GM21825 (cell line): ENCODE measurements at regions not wholly inside any gene's neighbourhood (a gene's known extent, or its start where the extent isn't known, plus 50 kb on each side); places are given as distances from the start of the nearest gene placed in this dataset.
"Not testable (repeated sequence)": the region's sequence is repeated elsewhere in the genome, so short reads cannot be mapped to it uniquely, and the experiment has no call there.

Experiments used
- ATAC-seq: cut with Tn5 transposase; IDR thresholded peaks from one replicate; pipeline ENCODE4 v1.9.1; 2021; ENCODE audit warnings: mild to moderate bottlenecking, moderate library complexity; ENCODE audit not compliant: unreplicated experiment

DNA sequence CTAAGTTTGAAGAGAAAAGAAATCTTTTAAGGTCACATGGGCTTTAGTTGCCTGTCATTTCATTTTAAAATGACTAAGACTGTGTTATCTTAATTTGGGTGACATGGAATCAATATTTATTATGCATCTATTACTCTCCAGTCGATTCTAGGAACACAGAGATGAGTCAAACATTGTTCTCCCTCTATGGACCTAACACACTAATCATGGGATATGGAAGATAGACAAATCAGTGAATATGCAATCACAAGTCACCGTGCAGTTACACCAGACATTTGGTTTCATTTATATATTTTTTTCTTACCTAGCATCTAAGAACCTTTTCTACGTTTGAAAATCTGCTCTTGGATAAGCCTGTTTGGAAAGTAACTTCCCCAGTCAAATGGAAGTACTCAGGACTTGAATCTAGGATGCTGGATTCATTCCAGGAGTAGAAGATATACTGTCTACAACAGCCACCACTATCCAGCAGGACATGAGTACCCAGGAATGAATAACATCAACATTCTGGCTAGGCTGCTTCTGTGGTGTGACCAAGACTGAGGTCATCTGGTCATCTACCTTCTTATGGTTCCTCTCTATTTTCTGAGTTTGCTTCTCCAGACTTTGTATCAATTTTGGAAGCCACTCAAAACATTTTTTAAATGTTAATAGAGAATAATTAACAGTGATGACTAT is 902.9 kb upstream of the LRRN3 start:
- ATAC-seq = no peak

DNA sequence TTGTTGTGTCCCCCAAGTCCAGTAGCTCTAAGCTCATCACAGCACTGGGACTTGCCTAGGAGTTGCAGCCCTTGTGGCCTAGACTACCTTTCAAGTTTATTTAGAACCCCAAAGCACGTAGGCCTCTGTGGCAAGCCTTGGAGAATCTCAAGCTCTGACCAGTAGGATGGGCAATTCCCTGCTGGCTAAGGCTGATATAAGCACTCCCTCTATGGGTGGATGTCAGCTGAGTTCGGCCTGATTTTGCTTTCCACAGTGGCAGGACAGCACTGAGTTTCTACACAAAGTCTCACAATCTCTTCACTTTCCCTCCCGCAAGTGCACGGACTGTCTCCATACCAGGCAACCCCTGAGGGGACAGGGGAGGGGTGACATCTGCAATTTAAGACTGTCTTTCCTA is 886.4 kb upstream of the LRRN3 start:
- no peak for ATAC-seq

DNA sequence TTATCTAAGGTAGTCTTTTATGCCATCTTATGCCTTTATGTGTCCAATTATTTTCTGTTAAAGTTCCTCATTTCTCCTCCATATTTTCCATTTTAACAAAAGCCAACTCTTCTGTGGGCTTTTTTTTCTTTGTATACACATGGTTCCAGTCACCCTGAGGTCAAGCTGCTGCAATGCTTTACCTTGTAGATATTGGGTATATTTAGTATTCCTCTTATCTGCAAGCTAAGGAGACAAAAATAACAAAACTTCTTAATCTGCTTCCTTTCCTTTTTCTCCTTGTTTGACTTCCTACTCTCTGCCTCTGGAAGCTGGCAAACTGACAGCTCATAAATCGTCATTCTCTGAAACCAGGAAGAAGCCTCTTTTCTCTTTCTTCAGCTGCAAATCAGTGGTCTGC is 885.0 kb upstream of the LRRN3 start:
- no peak for ATAC-seq

DNA sequence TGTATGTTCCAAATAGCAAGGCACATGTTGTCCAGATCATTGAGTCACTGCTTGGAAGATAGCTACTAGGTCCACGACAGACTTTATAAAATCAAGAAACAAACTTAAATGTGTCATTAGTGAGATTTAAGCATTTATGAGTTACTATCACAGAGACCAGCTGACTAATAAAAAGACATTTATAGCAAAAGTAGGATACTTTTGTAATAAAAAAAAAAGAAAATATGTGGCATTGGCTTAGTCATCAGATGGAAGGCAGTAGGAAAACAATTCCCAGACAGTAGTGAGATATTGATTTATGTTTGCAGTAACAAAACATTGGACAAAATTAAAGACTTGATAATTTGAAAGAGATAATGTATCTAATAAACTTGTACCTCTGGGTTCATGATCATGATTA is 881.0 kb upstream of the LRRN3 start:
- no peak for ATAC-seq

DNA sequence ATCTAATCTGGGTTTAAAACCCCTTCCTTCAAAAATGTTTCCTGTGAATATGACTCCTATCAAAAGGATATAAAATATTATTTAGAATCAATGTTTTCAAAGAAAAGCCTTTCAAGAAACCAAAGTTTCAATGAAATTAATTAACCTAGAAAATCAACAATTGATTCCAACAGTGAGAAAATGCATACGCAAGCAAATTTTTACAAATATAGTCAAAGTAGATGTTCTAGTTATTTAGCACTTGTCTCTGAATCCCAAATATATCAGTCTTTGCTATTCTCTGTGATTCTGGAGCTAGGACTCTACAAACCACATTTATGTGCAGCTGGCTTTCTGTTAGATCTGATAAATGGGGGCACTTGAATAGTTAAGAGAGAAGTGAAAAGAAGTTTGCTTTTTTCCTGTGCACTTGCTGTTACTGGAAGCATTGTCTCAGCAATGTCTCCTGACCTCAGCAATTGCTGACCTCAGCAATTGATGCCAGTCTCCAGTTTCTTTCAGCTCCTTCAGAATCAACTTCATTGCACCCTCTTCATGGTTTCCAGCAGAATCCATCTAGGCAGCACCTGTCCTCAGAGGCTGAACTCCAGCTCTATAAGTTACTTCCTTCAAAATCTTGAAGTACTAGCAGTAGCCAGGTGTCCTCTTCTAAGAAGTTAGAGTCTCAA is 879.9 kb upstream of the LRRN3 start:
- no peak for ATAC-seq

DNA sequence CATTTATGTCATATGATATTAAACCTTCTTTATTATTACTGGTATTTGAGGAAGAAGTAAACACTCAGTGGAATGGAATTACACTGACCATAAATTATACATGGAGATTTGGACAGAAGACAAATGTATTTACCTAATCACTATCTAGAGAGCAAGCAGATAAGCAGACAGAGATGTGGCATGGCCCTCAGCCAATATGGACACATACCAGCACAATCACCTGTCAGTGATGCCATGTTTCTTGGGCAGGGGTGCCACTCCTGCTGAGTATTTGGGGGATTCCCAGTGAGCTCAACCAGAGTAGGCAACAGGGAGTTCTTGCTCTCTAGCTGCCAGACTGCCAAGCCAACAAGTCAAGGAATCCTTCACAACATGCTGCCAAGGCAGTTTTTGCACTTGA is 866.3 kb upstream of the LRRN3 start:
- ATAC-seq = no peak

DNA sequence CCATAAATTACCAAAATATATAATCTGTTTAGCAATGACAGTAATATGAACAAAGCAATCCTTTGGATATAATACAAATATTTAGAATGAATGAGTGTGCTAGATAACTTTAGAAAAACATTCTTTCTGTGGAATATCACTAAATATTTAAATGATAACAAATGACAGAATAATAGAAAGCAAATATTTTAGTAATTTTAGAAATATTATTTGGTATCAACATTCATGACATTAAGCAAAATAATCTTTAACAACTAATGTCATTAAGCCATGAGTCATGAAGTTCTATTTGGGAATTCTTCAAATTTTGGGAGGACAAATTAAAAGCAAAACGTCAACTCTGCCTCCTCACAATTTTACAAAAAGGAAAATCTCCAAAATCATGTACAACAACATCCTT is 844.8 kb upstream of the LRRN3 start:
- no peak for ATAC-seq

DNA sequence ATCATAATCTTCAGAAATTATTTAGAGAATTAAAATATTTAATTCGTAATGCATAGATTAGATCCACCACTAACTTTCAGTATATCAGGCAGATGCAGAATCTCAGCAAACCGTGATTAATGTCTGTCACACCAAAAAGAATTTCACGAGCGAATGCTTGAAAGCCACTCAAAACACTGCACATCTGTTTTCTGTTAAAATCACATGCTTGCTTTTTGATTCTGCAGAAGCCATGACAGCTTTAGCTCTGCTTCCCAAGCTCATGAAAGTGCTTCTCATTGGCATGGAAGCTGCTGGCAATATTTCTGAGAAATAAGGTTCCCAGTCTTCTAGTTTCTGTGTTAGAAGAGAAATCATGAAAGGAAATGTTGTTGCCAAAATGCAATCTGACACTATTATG is 837.8 kb upstream of the LRRN3 start:
- no peak for ATAC-seq

DNA sequence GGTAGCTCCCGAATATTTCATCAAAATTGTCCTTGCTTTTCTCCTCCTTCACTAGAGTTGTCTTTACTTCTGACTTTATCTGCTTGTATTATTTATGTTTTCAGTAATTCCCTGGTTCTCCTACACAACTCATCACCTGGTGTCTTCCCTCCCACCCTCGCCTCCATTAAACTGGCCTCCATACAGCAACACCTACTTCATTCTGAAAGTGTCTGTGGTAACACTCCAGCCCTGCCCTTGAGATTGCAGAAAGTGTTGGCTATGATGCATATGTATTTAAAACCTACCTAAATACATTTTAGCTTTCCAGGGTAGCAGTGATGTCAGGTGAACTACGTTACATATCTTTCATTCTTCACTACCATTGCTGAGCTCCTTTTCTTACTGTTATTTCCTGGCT is 833.3 kb upstream of the LRRN3 start:
- no peak for ATAC-seq

DNA sequence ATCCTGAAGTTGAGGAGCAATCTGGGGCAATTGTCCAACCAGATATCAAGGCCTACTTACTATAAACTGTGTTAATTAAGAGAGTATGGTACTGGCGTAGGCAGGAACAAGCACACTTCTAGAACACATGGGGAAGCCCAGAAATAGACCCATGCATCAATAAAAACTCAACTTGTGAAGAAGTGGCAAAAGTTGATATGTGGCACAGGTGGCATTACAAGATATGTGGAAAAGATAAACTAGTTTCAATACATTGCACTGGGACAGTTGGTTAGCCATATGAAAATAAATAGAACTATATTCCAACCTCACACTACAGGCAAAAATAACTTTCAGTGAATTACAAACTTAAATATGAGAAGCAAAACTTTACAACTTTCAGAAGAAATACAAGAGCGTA is 828.7 kb upstream of the LRRN3 start:
- no peak for ATAC-seq

DNA sequence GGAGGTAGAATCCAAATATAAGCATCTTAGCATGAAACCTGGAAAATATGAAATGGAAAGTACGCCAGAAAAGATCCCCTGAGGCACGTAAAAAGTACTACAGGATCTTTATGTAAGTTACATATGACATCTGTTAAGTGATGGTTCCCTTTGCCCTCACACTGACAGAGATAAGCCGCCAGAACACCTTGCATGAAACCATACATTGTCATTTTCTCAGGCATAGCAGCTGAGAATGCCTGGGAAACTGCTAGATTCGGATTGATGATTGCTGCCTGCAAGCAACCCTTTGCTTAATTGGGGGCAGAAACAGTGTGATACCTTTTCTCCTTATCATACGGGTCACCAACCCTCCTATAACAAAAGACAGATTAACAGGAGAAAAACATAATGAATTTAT is 826.6 kb upstream of the LRRN3 start:
- ATAC-seq = no peak

DNA sequence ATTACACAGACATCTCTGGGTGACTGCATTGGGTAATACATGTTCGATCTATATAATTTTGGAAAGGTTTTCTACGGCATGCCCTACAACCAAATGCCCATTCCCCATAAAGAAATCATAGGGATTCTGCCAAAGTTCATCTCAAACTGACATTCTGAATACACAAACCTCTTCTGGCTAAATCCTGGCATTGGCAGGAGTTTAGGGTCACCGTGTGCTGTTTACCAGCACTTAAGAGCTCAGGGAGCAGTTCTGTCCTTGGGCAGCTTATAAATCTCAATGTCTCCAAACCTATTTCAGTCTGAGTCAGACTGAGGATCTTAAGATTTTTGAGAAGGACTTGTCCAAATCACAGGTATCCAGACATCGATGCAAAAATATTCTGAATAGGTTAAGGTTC is 809.6 kb upstream of the LRRN3 start:
- ATAC-seq = no peak

DNA sequence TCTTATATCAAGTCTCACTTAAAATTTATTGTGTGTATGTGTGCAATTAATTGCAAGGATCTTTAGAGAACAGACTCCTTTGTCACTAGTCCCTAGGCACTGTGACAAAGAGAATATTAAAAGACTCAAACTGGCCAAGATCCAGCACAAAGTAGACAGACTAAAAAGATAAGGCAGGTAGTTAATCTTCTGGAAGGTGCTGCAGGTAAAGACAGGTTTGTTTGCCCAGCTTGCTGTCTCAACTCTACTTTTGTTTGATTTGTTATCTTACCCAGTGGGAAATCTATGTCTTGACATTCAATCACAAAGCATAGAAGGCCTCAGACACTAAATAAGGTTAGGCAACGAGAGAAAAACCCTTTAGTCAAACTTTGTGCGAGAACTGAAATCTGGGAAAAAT is 807.9 kb upstream of the LRRN3 start:
- ATAC-seq = no peak

DNA sequence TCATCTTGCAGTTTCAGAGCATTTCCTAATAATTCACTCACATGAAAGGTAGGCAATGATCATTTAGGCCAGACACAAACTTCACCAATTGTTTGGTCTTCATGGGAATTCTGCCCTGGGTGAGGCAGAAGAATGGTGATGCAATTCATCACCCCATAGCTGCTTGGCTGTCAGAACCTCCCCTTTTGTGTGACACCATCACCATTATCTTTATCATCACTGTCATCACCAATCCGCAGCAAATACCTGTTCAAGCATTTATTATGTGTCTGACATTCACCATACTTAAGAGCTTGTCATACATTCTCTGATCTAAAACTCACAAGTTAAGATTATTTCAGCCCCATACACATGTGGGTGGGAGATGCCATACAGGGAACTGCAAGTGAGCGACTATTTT is 799.5 kb upstream of the LRRN3 start:
- no peak for ATAC-seq

DNA sequence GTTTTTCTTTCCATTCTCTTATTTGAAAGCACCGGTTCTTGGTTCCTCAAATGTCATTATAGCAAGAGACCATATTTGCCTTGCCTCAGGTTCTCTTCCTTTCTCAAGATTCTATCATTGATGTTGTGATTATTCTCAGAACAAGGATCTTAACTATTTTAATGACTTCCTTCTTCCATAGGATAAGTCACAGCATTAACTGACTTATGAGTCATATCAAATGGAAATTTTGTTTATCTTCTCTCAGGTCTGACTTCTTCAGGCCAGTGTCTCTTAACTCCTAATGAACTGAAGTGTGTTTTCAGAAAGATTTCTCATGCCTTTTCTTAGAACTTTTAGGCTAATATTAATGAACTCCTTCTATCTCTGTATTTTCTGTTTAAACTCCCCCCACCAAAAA is 794.6 kb upstream of the LRRN3 start:
- ATAC-seq = no peak

DNA sequence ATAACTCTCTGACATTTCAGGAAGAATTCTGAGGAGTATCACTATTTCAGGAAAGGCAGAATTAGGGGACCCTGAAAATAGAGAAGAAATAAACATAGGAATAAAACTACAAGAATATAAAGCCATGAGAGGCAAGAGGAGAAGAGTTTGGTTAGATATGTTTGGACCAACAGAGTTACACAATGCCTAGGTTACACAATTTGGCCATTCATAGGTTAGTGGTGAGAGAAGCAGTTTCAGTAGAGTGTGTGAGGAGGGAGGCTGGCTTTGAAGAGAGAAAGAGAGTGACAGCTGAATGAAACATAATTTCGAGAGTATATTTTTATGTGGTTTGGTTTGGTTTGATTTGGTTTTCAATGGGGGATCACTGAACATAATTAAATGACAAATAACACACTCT is 783.2 kb upstream of the LRRN3 start:
- no peak for ATAC-seq

DNA sequence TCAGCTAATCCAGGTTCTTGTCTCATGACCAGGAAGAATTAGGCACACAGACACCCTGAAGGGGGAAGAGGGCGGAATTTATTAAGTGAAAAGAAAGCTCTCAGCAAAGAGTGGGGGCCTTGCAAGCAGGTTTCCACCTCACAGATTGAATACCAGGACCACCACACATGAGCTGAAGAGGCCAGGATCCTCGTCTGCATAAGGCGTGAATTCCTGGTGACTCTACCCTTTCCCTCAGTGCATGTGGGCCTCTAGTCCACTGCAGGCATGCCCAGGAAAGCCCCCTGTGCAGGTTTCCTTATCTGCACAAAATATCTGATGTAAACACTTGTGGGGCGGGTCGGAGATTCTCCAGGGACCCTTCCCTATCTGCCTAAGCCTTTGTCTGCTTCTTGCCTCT is 782.1 kb upstream of the LRRN3 start:
- ATAC-seq = no peak

DNA sequence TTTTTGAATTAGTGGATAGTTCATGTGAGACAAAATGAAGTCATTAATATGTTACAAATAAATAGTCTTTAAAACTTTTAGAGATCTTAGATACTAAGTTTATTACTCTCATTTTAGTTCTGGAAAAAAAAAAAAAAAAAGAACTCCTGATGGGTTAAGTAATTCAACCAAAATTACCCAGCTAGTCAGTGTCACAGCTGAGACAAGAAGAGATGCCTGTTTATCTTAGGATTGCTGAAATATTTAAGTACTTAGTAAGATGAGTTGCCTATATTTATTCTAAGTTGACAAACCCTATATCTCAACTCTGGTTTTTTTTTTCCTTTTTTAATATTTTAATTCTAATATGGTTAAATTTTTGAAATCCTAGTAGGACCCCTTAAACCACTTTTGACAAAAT is 781.0 kb upstream of the LRRN3 start:
- no peak for ATAC-seq

DNA sequence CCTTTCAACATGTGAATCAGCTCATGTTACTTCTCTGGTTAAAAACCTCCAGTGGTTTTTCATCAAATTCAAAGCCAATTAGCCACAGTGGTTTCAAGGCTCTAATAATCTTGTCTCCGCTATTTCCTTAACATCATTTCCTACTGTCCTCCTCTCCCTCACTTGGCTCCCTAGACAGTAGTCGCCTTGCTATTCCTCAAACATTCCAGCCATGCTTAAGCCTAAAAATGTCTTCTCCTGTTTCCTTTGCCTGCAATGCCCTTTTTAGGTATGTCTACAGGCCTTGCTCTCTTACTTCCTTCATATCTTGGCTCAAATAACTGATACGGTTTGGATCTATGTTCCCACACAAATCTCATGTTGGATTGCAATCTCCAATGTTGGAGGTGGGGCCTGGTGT is 779.4 kb upstream of the LRRN3 start:
- no peak for ATAC-seq

DNA sequence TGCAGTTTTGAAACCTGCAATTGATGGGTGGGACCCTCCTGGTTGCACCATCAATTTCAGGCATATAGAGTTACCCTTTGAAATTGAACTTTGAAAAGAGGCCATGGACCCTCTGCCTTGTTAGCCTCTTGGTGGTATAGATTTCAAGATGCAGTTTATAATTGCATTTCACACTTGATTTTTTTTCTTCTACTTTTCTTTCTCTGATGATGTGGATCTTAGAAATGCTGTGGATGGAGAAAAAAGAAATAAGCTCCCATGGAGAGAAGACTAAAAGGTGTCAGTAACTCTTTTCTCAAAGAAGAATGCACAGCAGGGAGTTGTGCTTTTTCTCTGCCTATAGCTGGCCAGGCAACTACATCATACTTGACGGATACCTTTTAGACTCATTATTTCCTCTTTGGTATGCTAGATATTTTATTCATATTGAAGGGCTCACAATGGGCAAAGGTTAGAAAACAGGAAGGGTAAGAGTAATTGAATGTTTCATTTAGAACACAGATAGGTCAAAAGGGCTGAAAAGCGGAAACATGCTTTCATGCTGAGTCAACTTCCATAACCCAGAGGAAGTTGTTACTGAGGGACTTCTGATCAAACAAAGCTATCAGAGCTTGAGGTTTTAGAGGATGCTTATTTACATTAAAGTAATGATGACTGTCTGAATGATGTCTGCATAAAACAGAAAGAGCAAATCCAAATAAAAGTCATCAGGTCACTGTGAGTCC is 773.2 kb upstream of the LRRN3 start:
- ATAC-seq = no peak

DNA sequence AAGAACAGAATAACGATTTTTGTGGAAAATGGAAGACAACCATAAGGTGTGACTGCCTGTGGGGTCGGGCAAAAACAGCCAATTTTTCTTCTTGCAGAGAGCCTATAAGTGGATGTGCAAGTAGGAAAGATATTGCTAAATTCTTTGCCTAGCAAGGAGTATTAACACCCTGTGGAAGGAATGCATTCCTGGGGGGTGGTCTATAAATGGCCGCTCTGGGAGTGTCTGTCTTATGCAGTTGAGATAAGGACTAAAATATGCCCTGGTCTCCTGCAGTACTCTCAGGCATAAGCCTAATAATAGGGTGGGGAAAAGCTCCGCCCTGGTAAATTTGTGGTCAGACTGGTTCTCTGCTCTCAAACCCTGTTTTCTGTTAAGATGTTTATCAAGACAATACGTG is 770.6 kb upstream of the LRRN3 start:
- ATAC-seq = not testable (repeated sequence)

DNA sequence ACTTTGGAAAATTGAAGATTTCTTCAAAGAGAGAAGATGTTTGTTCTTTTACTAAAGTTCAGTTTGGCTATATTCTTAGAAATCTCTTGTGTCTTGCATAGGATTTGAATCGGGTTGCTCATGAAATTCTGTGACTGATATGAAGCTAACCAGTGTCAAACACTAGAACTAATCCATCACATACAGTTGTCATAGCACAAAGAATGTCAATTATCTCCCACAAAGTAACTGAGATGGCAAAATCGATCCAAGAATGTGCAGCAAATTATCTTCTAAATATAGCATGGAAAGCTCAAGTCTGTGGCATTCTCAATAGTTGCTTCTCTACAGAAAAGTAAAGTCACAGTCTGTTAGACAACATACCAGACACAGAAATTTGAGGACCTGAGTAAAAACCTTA is 768.1 kb upstream of the LRRN3 start:
- no peak for ATAC-seq
